ENCODE measurements at regions not wholly inside any gene's neighbourhood (a gene's known extent, or its start where the extent isn't known, plus 50 kb on each side); places are given as distances from the start of the nearest gene placed in this dataset.

GRCh38 chr4:20552004-20552403, 148.3 kb upstream of the PACRGL start:
- Histone ChIP-seq H3K36me3 (ENCODE audit: control insufficient read depth, insufficient read depth, low read length) (no peaks in the 10 kb centered on the region), H3K9ac (ENCODE audit: low read length) (no peak overlapping the region), H3K9me3 (ENCODE audit: control insufficient read depth, low read length) (no peaks in the 10 kb centered on the region), H3K4me1 (ENCODE audit: control insufficient read depth, insufficient read depth, low read length) (no peaks in the 10 kb centered on the region), H3K27me3 (ENCODE audit: control insufficient read depth, insufficient read depth, low read length) (no peaks in the 10 kb centered on the region), H3K4me3 (ENCODE audit: low read length) (no peak overlapping the region)

DNA sequence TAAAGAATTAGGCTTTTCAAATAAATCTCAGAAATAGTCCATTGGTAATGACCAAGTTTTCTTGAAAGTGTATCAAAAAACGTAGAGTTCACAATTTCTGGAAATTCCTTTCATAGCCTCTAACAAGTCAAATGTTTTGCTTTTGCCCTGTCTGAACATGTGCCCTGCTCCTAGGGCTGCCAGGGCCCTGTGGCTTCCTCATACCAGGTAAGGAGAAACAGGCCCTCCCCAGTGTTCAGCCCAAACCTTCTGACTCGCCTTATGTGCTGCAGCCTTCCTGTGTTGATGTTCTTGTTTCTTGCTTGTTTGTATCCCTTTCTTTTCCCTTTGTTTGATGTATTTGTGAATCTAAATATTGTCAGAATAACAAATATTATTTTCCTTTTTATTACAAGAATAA, 146.1 kb upstream of the PACRGL start:
- no peak overlapping the region for H3K4me3 ChIP-seq (ENCODE audit: low read length)
- H3K36me3 ChIP-seq (ENCODE audit: control insufficient read depth, insufficient read depth, low read length), result no peaks in the 10 kb centered on the region
- H3K9me3 ChIP-seq (ENCODE audit: control insufficient read depth, low read length), result no peaks in the 10 kb centered on the region
- H3K9ac ChIP-seq (ENCODE audit: low read length), result no peak overlapping the region
- H3K4me1 ChIP-seq (ENCODE audit: control insufficient read depth, insufficient read depth, low read length), result no peaks in the 10 kb centered on the region
- H3K27me3 ChIP-seq (ENCODE audit: control insufficient read depth, insufficient read depth, low read length), result no peaks in the 10 kb centered on the region

GRCh38 chr4:20565075-20565721, 135.1 kb upstream of the PACRGL start:
- Histone ChIP-seq H3K27me3 (ENCODE audit: control insufficient read depth, insufficient read depth, low read length) (no peaks in the 10 kb centered on the region), H3K4me3 (ENCODE audit: low read length) (no peak overlapping the region), H3K9ac (ENCODE audit: low read length) (no peak overlapping the region), H3K4me1 (ENCODE audit: control insufficient read depth, insufficient read depth, low read length) (no peaks in the 10 kb centered on the region), H3K36me3 (ENCODE audit: control insufficient read depth, insufficient read depth, low read length) (no peaks in the 10 kb centered on the region), H3K9me3 (ENCODE audit: control insufficient read depth, low read length) (no peaks in the 10 kb centered on the region)

DNA sequence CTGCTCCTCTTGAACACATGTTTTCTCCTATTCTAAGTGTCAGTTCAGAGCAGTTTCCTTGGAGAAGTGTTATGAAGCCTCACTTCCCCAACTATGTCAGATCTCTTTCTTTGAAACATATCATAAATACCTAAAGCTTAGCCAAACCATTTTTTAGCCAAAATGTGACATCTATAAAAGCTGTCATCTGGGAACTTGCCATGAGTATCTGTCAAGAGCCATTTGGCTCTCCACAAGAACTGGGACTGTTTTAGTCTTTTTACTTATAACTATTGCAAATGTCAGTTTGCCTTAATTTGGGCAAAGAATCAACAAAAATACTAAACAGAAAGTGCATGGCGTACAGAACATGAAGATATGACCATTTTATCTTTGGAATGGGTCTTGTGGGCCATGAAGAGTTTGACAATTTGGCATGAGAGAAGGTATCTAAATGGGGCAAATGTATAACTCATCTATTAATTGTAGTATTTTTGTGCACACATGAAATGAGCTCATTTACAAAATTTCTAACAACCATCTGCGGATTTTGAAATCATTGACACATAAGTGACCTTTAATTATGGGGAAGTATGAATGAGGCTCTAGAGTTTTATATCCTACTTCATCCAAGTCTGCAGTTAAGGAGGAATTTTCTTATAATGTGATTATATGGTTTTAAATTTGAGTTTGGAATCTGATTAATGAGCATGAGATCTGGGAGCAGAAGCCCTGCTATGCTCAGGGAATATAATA, 129.1 kb upstream of the PACRGL start:
- Histone ChIP-seq H3K4me3 (ENCODE audit: low read length) (no peak overlapping the region), H3K9ac (ENCODE audit: low read length) (no peak overlapping the region), H3K4me1 (ENCODE audit: control insufficient read depth, insufficient read depth, low read length) (no peaks in the 10 kb centered on the region), H3K9me3 (ENCODE audit: control insufficient read depth, low read length) (no peaks in the 10 kb centered on the region), H3K27me3 (ENCODE audit: control insufficient read depth, insufficient read depth, low read length) (no peaks in the 10 kb centered on the region), H3K36me3 (ENCODE audit: control insufficient read depth, insufficient read depth, low read length) (no peaks in the 10 kb centered on the region)

DNA sequence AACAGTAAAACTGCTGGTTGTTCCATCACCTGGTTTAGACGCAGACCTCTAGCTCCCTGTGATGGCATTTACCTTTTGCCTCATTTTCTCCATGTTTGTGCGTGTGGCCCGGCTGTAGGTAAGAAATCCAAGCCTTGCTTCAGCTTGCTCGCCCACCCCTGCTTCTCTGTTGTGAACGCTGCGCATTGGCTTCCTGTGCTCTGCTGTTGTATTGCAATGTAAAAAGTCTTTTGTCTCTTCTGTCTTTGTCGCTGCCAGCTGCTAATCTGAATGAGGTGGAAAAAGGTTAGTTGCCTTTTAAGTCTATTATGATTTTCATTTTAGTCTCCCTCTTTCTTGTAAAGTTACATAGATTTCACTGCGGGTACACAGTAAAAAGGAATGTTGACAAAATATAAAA, 127.3 kb upstream of the PACRGL start:
- H3K9me3 ChIP-seq (ENCODE audit: control insufficient read depth, low read length), result no peaks in the 10 kb centered on the region
- no peaks in the 10 kb centered on the region for H3K4me1 ChIP-seq (ENCODE audit: control insufficient read depth, insufficient read depth, low read length)
- no peak overlapping the region for H3K9ac ChIP-seq (ENCODE audit: low read length)
- H3K27me3 ChIP-seq (ENCODE audit: control insufficient read depth, insufficient read depth, low read length), result no peaks in the 10 kb centered on the region
- H3K36me3 ChIP-seq (ENCODE audit: control insufficient read depth, insufficient read depth, low read length), result no peaks in the 10 kb centered on the region
- no peak overlapping the region for H3K4me3 ChIP-seq (ENCODE audit: low read length)

DNA sequence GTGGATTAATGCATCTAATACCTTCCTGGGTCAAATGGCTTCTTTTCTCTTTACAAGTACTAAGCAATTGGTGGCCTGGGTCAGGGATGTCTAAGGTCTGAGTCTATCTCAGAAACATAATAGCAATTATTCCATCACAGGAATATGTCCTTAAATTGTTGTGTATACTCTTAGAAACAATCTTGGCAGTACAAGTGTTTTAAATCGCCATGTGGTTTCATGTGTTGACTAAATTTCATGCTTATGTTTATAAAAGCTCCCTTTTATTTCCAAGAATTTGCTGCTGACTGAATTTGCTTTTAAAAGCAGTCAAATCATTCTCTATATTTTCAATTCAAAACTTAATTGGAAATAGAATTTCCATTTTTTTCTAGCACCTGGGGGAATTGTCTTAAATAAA, 125.3 kb upstream of the PACRGL start:
- no peaks in the 10 kb centered on the region for H3K36me3 ChIP-seq (ENCODE audit: control insufficient read depth, insufficient read depth, low read length)
- H3K27me3 ChIP-seq (ENCODE audit: control insufficient read depth, insufficient read depth, low read length), result no peaks in the 10 kb centered on the region
- no peaks in the 10 kb centered on the region for H3K9me3 ChIP-seq (ENCODE audit: control insufficient read depth, low read length)
- no peak overlapping the region for H3K9ac ChIP-seq (ENCODE audit: low read length)
- H3K4me1 ChIP-seq (ENCODE audit: control insufficient read depth, insufficient read depth, low read length), result no peaks in the 10 kb centered on the region
- H3K4me3 ChIP-seq (ENCODE audit: low read length), result no peak overlapping the region

DNA sequence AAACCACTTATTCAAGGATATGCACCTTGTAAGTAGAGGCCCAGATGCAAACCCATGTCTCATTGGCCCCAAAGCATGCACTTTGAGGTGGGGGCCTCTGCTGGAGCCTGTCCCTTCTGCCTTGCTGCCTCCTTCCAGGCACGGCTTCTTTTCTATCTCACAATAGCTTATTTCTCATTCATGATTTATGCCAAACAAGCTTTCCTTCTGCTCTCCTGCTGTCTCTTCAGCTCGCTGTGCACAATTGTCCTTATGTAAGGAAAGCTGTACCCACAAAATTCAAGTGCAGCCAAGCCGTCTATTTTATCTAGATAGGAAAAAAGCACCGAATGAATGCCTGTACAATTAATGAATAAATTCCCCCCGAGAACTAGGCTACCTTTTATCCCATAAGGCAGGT, 124.8 kb upstream of the PACRGL start:
- H3K36me3 ChIP-seq (ENCODE audit: control insufficient read depth, insufficient read depth, low read length), result no peaks in the 10 kb centered on the region
- no peaks in the 10 kb centered on the region for H3K9me3 ChIP-seq (ENCODE audit: control insufficient read depth, low read length)
- no peak overlapping the region for H3K9ac ChIP-seq (ENCODE audit: low read length)
- H3K4me3 ChIP-seq (ENCODE audit: low read length), result no peak overlapping the region
- H3K4me1 ChIP-seq (ENCODE audit: control insufficient read depth, insufficient read depth, low read length), result no peaks in the 10 kb centered on the region
- no peaks in the 10 kb centered on the region for H3K27me3 ChIP-seq (ENCODE audit: control insufficient read depth, insufficient read depth, low read length)

GRCh38 chr4:20576861-20577260, 123.4 kb upstream of the PACRGL start:
- Histone ChIP-seq H3K9ac (ENCODE audit: low read length) (no peak overlapping the region), H3K9me3 (ENCODE audit: control insufficient read depth, low read length) (no peaks in the 10 kb centered on the region), H3K27me3 (ENCODE audit: control insufficient read depth, insufficient read depth, low read length) (no peaks in the 10 kb centered on the region), H3K36me3 (ENCODE audit: control insufficient read depth, insufficient read depth, low read length) (no peaks in the 10 kb centered on the region), H3K4me3 (ENCODE audit: low read length) (no peak overlapping the region), H3K4me1 (ENCODE audit: control insufficient read depth, insufficient read depth, low read length) (no peaks in the 10 kb centered on the region)

- no peaks in the 10 kb centered on the region for H3K36me3 ChIP-seq (ENCODE audit: control insufficient read depth, insufficient read depth, low read length)
- H3K9me3 ChIP-seq (ENCODE audit: control insufficient read depth, low read length), result no peaks in the 10 kb centered on the region
- H3K4me1 ChIP-seq (ENCODE audit: control insufficient read depth, insufficient read depth, low read length), result no peaks in the 10 kb centered on the region
- H3K27me3 ChIP-seq (ENCODE audit: control insufficient read depth, insufficient read depth, low read length), result no peaks in the 10 kb centered on the region
- no peak overlapping the region for H3K4me3 ChIP-seq (ENCODE audit: low read length)
- no peak overlapping the region for H3K9ac ChIP-seq (ENCODE audit: low read length)
These were observed 122.6 kb upstream of the PACRGL start for GRCh38 chr4:20577702-20578101.

DNA sequence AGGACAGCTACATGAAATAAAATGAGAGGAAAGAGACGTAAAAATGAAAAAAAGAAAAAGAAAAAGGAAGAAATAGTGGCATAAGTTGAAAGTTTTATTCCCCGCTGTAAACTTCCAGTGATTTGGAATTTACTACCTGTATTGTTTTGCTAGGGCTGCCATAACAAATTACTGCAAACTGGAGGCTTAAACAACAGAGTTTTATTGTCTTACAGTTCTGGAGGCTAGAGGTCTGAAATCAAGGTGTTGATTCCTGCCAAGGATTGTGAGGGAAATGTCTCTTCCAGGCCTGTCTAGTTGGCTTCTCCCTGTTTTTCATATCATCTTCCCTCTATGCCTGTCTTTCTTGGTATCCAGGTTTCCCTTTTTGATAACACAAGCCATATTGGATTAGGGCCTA, 119.4 kb upstream of the PACRGL start:
- H3K9me3 ChIP-seq (ENCODE audit: control insufficient read depth, low read length), result no peaks in the 10 kb centered on the region
- H3K36me3 ChIP-seq (ENCODE audit: control insufficient read depth, insufficient read depth, low read length), result no peaks in the 10 kb centered on the region
- H3K4me3 ChIP-seq (ENCODE audit: low read length), result no peak overlapping the region
- no peaks in the 10 kb centered on the region for H3K4me1 ChIP-seq (ENCODE audit: control insufficient read depth, insufficient read depth, low read length)
- no peaks in the 10 kb centered on the region for H3K27me3 ChIP-seq (ENCODE audit: control insufficient read depth, insufficient read depth, low read length)
- H3K9ac ChIP-seq (ENCODE audit: low read length), result no peak overlapping the region

DNA sequence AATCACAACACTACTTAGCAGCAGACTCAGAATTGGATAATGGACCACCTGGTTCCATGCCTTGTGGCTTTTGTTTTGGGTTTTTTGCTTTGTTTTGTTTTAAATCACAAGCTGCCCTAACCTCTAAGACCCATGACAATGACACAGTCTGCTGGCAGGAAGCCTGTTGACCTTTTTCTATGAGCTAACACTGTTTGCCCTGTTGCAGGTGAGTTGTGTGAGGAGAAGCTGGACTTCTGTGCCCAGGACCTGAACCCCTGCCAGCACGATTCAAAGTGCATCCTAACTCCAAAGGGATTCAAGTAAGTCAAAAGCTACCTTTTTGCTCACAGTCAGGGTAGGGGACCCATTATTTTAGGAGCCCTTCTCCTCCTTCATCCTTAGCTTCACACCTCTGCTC, 110.8 kb upstream of the PACRGL start:
- H3K36me3 ChIP-seq (ENCODE audit: control insufficient read depth, insufficient read depth, low read length), result no peaks in the 10 kb centered on the region

GRCh38 chr4:20590849-20591248, 109.4 kb upstream of the PACRGL start:
- Histone ChIP-seq H3K4me1 (ENCODE audit: control insufficient read depth, insufficient read depth, low read length) (no peaks in the 10 kb centered on the region), H3K27me3 (ENCODE audit: control insufficient read depth, insufficient read depth, low read length) (no peaks in the 10 kb centered on the region), H3K36me3 (ENCODE audit: control insufficient read depth, insufficient read depth, low read length) (no peaks in the 10 kb centered on the region), H3K9ac (ENCODE audit: low read length) (no peak overlapping the region), H3K9me3 (ENCODE audit: control insufficient read depth, low read length) (no peaks in the 10 kb centered on the region), H3K4me3 (ENCODE audit: low read length) (no peak overlapping the region)

More for the DNA sequence above, 110.8 kb upstream of the PACRGL start:
- Histone ChIP-seq H3K27me3 (ENCODE audit: control insufficient read depth, insufficient read depth, low read length) (no peaks in the 10 kb centered on the region), H3K4me1 (ENCODE audit: control insufficient read depth, insufficient read depth, low read length) (no peaks in the 10 kb centered on the region), H3K4me3 (ENCODE audit: low read length) (no peak overlapping the region), H3K9ac (ENCODE audit: low read length) (no peak overlapping the region), H3K9me3 (ENCODE audit: control insufficient read depth, low read length) (no peaks in the 10 kb centered on the region)

Data from mucosa of stomach (tissue), 1 donor.